ENCODE measurements at regions not wholly inside any gene's neighbourhood (a gene's known extent, or its start where the extent isn't known, plus 50 kb on each side); places are given as distances from the start of the nearest gene placed in this dataset.

DNA sequence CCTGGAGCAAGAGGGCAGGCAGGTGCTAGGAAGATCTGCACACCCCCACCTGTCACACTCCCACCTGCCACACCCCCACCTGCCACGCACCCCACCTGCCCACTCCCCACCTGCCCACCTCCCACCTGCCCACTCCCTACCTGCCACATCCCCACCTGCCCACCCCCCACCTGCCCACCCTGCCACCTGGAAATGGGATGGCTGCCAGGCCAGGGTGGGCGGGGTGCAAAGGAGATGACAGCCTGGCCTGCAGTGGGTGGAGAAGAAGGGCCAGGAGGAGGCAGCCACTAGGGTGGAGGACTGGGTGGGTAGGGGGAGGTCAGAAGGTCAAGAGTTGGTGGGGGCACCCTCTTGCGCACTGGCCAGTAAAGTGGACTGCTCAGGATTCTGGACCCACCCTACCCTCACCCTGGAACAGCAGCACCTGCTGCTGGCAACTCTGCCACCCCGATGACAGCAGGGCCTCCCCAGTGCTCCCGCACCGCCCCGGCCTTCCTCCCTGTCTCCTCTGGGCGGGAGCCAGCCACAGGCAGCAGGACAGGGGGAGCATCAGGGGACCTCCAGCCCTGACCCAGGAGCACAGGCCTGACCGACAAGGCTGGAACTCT lies 66.8 kb upstream of the NKX1-1 start:
- TF ChIP-seq, protein P1, sequence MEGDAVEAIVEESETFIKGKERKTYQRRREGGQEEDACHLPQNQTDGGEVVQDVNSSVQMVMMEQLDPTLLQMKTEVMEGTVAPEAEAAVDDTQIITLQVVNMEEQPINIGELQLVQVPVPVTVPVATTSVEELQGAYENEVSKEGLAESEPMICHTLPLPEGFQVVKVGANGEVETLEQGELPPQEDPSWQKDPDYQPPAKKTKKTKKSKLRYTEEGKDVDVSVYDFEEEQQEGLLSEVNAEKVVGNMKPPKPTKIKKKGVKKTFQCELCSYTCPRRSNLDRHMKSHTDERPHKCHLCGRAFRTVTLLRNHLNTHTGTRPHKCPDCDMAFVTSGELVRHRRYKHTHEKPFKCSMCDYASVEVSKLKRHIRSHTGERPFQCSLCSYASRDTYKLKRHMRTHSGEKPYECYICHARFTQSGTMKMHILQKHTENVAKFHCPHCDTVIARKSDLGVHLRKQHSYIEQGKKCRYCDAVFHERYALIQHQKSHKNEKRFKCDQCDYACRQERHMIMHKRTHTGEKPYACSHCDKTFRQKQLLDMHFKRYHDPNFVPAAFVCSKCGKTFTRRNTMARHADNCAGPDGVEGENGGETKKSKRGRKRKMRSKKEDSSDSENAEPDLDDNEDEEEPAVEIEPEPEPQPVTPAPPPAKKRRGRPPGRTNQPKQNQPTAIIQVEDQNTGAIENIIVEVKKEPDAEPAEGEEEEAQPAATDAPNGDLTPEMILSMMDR (conservative IDR thresholded peaks at IDR 0.05; ENCODE audit: low read depth, low read length): no peak
- H3K4me3 ChIP-seq (ENCODE audit: low read length): no peak overlapping the region
- DNase-seq (ENCODE audit: low read depth): no peak

DNA sequence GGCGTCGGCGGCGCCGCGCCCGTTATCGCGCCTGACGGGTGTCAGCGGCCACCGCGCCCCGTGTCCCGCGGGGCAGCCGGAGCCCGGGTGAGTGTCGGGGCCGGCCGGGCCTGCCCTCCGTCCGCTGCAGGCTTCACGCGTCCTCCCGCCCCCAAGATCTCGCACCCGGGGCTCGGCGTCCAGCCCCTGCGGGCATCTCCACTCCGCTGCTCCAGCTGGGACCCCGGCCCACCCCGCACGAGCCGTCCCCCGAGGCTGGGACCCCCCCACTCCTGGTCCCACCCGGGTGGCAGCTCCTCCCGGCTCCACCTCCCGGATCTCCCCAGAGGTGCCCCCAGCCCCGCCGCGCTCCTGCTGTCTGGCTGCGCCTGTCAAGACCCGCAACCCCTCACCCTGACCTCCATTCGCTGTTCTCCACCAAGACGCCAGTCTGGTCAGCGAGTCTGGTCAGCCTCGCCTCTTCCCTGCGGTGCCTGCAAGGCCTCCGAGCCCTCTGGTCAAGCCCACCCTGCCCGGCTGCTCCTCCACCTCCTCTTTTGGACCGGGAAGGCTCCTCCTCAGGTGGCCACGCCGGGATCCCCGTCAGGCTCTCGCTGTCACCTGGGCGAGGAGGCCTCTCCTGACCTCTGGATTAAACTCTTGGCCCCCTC lies 66.0 kb upstream of the NKX1-1 start:
- TF ChIP-seq, protein P1 (conservative IDR thresholded peaks at IDR 0.05; ENCODE audit: low read depth, low read length): no peak
- no peak for DNase-seq (ENCODE audit: low read depth)
- H3K4me3 ChIP-seq (ENCODE audit: low read length): no peak overlapping the region

- TF ChIP-seq, protein P1 (conservative IDR thresholded peaks at IDR 0.05; ENCODE audit: low read depth, low read length): no peak
- DNase-seq (ENCODE audit: low read depth): no peak
- H3K4me3 ChIP-seq (ENCODE audit: low read length): no peak overlapping the region
These were observed 65.4 kb upstream of the NKX1-1 start for GRCh38 chr4:1471443-1472147.

DNA sequence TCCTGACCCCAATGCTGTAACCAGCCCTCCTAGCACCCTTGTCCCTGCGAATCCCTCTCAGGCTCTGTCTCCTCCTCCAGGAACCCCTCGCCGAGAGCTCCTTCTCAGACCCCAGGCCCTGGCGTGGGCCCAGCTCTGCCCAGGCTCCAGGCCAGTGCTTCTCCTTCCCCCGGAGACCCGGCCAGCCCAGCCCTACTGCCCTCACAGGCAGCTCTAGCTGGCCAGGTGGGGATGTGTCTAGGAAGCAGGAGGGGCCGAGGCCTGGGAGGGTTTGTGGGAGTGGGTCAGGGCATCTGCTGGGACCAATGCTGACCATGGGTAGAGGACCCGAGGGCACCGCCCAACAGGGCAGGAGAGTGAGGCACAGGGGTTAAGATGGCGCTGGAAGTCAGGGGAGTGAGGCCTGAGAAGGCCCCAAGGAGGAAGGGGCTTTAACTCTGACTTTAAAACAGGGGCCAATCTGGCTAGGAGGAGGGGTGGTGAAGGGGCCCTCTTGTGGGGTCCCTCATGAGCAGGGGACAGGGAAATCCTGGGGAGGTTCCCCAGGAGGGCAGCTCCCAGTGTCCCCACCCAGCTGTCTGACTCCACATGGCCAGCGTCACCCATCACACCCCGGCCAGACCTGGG lies 64.7 kb upstream of the NKX1-1 start:
- DNase-seq (ENCODE audit: low read depth): no peak
- H3K4me3 ChIP-seq (ENCODE audit: low read length): no peak overlapping the region
- TF ChIP-seq, protein P1 (conservative IDR thresholded peaks at IDR 0.05; ENCODE audit: low read depth, low read length): no peak

DNA sequence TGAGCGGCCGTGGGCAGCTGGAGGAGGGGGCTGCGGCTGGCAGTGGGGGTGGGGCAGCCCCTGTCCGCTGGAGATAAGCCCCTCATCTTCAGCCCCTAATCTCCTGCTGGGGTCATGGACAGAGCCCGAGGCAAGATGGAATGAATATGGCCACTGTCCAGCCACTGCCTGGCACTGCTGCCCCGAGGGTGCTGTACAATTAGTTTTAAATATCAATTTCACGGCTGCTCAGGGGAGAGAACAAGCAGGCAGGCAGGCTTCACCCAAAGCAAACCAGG lies 64.1 kb upstream of the NKX1-1 start:
- H3K4me3 ChIP-seq (ENCODE audit: low read length): no peak overlapping the region
- TF ChIP-seq, protein P1 (conservative IDR thresholded peaks at IDR 0.05; ENCODE audit: low read depth, low read length): no peak
- no peak for DNase-seq (ENCODE audit: low read depth)

DNA sequence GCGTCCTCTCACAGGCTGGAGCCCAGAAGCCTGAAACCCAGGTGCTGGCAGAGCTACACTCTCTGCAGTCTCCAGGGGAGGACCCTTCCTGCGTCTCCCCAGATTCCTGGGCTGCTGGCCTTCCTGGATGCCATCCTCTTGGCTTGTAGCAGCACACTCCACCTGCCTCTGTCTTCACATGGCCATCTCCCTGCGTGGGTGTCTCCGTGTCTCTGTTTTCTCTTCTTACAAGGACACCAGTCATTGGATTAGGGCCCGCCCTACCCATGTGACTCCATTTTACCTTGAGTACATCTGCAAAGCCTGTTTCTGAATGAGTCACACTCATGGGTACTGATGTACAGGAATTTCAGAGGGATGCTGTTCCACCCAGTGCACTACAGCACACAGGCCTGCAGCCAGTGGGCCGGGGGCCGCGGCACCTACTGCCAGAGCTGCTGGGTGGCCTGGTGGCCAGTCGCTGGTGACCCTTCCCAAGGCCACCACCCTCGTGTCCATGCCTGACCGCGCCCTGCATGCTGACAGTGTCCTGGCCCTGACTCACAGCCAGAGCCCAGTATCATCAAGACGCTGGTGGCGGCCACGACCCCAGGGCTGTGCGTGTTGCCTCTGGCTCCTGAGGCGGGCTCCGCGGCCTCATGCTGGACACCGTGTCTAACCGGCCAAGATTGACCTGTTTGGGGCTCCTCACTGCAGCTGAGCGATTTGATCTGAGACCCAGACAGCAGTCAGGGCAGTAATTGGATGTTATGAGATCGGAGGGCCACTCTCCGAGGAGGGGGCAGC lies 63.6 kb upstream of the NKX1-1 start:
- TF ChIP-seq, protein P1 (conservative IDR thresholded peaks at IDR 0.05; ENCODE audit: low read depth, low read length): no peak
- H3K4me3 ChIP-seq (ENCODE audit: low read length): no peak overlapping the region
- no peak for DNase-seq (ENCODE audit: low read depth)
